ENCODE measurements at regions not wholly inside any gene's neighbourhood (a gene's known extent, or its start where the extent isn't known, plus 50 kb on each side); places are given as distances from the start of the nearest gene placed in this dataset.
"Not testable (repeated sequence)": the region's sequence is repeated elsewhere in the genome, so short reads cannot be mapped to it uniquely, and the experiment has no call there.

DNA sequence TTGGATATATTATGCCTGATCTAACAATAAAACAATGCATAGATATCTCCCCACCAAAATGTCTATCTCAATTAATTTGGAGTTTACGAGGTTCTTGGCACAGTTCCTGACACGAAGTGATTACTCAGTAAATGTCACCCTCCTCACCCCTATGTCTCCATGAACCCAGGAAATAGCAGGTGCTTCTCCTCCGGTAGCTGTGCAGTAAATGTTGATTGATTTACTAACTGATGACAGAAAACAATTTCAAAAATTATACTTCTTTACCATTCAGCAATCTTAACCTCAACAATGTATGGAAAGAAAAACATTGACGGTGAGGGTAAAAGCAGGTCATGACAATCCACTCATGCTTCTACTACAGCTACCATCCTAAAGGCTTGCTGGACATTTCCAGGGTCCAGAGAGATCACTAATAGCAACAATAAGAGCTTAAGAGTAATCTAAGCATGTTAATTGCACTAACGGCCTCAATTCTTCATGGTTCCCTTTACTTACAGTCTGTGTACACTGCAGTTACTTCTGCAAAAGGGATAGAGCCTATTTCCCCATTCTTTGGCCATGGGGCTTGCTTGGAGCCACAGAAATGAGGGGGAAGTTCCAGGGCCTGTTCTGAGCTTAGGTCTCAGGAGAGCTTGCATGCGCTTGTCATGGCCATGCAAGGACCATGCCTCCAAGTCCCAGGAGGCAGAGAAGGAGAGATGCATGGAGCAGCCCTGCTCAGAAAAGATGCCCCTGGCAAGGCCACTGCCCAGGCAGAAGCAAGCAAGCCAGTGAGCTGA is 222.6 kb downstream of the ATP6V0E2 start:
- DNase-seq (ENCODE audit: low read depth in 4 of 4, low spot score in 2 of 4) = not testable (repeated sequence)

DNA sequence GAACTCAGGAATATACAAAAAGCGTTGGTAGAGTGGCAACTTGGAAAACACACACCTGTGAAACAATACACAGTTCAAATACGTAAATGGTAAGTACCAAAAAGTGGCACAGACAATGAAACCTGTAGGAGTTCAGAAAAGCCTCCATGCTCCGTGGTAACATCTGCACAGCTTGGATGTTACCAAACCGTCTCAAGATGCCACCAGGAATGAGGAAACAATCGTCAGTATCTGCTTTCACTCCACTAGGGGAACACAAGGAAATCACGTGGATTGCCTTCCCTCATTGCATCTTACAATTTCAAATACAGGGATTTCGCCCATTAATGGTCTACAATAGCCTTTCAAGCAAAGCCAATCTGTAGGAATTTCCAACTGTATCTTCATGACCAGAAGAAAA is 224.6 kb upstream of the LRRC61 start:
- DNase-seq (ENCODE audit: low read depth in 4 of 4, low spot score in 2 of 4) = not testable (repeated sequence)

DNA sequence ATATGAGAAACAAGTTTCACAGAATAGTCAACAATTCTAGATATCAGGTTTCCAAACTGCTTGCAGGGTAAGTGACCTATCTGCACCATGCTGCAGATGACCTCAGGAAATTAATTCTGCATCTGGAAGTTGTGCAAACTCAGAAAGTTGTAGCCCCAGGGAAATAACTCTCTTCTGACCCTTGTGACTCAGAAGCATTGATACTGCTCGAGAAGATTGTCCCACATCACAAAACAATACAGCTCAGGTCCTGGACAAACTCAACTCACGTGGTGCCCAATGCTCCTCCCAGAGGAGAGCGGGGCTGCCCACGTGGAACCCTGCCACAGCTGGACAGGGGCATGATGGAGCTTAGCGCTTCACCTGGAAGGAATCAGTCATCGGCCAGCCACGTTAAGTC is 221.9 kb upstream of the LRRC61 start:
- not testable (repeated sequence) for DNase-seq (ENCODE audit: low read depth in 4 of 4, low spot score in 2 of 4)

DNA sequence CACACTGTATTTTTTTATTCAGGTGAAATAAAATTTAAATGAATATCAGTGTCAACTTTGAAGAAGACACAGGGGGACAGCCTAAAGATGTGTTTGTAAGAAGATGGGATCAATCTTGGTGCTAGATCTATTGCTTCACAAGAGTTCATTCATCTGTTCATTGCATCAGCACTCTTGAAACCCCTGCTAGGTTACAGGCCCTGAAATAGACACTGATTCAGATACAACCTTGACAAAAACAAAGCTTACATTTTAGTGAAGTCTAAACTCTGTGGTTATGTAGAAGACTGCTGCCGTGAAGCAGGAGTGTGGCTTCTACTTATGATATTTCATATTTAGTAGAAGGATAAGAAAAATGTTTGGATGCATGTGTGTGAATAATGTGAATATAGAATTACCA is 215.9 kb upstream of the LRRC61 start:
- DNase-seq (ENCODE audit: low read depth in 4 of 4, low spot score in 2 of 4) = not testable (repeated sequence)

DNA sequence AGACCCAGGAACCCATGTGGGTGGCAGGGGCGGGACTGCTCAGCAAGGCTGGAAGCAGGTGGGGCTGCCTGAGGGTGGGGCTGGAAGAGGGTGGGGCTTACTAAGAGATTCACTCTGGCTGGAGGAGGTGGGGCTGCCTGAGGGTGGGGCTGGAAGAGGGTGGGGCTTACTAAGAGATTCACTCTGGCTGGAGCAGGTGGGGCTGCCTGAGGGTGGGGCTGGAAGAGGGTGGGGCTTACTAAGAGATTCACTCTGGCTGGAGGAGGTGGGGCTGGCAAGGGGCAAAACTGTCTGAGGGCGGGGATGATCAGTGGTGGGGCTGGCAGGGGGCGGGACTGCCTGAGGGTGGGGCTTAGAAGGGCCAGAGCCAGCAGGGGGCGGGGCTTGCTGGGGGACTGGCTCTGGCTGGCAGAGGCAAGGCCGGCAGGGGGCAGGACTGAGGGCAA is 212.8 kb upstream of the LRRC61 start:
- DNase-seq (ENCODE audit: low read depth in 4 of 4, low spot score in 2 of 4) = not testable (repeated sequence)

DNA sequence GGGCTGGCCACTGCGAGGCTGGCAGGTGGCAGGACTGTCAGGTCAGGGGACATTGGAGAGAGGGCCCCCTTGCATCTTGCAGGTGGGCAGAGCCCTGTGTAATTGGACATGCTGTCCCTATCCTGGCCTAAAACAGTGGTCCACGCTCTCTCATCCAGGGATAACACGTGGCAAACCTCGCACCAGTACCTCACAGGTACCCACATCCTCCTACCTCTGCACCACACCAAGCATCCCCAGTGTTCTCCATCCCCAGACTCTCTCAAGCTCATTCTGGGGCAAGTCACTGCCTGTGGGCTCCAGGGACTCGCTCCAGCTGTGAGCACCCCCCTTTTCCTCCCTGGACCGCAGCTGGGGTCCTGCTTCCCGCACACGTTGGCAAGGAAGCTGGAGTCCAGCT is 212.3 kb upstream of the LRRC61 start:
- not testable (repeated sequence) for DNase-seq (ENCODE audit: low read depth in 4 of 4, low spot score in 2 of 4)

DNA sequence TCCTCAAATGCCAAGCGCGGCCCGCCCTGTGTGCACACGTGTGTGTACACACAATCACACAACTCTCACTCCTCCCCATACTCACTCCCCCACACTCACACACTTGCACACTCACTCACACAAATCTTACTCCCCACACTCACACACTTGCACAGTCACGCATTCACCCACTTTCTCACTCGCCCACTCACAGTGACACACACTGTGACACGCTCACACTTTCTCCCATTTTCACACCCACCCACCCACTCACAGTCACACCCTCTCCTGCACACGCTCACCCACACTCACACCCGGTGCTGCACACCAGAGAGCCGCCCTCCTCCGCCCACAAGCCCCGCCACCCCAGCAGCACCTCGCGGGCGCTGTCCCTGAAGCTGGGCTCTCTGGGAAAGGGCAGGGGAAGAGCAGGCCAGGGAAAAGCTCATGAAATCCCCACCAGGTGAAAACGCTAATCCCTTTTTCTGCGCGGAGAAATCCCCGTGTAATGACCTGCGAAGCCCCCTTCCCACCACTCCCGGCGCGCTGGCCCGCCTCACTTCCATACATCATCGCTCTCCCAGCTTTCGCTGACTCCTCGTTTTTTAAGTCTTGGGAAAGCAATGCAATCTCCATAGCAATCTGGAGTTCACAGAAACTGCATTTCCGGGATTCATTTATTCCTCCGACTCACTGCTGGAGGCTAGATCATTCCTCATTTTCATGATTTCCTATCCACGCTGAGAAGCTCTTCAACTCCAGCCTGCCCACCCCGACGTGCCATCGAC is 211.6 kb upstream of the LRRC61 start:
- DNase-seq (ENCODE audit: low read depth in 4 of 4, low spot score in 2 of 4) = not testable (repeated sequence)

DNA sequence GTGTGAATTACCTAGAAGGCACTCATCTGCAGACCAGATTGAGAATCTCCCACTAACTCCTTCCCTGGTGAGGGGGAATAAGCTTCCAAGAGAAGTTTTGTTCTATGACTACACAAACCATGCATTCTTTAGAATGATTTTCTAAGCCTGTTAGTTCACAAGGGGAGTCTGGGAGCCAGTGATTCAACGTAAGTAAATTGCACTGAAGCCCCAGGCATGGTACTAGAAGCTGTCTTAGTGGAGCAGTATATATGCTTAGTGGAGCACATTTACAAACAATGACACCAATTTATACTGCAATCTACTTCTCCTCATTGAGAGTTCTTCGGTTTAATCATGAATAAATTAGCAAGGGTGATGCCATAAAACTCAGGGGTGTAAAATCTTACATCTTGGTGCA is 209.9 kb upstream of the LRRC61 start:
- DNase-seq (ENCODE audit: low read depth in 4 of 4, low spot score in 2 of 4) = not testable (repeated sequence)

DNA sequence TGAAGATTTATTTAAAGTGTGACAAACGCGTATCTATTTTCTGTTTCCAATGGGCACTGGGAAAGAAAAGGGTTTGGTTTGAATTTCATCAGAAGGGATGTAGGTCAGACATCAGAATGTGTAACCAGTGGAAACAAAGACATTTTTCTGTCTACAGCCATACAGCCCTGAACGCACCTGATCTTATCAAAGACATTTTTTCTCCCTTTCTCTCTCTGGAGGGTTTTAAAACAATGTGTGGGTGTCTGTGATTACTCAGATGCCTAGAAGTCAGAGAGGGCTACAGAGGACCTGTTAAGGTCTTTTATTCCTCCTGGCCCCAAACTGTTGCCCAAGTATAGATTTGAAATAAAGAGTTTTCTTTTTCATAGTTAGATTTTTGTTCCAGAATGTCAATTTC is 208.6 kb upstream of the LRRC61 start:
- not testable (repeated sequence) for DNase-seq (ENCODE audit: low read depth in 4 of 4, low spot score in 2 of 4)

DNA sequence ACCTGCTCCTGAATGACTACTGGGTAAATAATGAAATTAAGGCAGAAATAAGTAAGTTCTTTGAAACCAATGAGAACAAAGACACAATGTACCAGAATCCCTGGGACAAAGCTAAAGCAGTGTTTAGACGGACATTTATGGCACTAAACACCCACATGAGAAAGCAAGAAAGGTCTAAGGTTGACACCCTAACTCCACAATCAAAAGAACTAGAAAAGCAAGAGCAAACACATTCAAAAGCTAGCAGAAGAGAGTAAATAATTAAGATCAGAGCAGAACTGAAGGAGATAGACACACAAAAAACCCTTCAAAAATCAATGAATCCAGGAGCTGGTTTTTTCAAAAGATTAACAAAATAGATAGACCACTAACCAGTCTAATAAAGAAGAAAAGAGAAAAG is 203.2 kb upstream of the LRRC61 start:
- not testable (repeated sequence) for DNase-seq (ENCODE audit: low read depth in 4 of 4, low spot score in 2 of 4)

DNA sequence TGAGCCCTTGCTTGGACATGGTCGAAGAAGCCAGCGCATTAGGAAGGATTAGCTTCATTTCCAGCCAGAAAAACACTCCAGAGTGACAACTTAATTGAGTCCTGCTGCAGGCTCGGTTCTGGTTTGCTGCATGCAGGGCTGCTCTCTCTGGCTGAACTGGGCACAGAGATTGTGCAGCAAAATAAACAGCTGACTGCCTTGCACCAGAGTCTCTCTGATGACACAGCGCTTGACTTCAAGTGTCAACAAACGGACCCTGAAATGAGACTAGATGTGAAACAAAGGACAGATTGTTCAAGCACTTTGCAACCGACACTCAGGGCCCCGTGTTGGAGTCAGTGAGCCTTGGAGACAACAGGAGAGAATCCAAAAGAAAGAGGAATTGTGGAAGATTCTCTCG is 197.3 kb upstream of the LRRC61 start:
- DNase-seq (ENCODE audit: low read depth in 4 of 4, low spot score in 2 of 4) = peak in 1 of 4 donors; percentile 2

DNA sequence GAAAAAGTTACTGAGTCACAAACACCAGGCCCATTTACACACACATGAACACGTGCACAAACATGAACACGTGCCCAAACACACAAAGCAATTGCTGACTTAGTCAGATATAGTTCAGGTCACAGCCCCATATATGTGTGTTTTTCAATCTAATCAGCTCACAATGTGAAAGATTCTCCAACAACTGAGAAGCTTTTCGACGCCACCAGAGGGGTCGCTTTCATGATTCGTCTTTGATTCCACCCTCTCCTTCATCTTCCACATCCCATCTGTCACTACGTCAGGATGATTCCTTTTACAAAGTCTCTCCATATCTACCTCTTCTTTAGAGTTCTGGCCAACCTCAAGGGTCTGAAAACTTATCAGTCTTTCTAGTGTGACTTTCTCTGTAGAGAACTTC is 188.7 kb upstream of the LRRC61 start:
- DNase-seq (ENCODE audit: low read depth in 4 of 4, low spot score in 2 of 4) = not testable (repeated sequence)

DNA sequence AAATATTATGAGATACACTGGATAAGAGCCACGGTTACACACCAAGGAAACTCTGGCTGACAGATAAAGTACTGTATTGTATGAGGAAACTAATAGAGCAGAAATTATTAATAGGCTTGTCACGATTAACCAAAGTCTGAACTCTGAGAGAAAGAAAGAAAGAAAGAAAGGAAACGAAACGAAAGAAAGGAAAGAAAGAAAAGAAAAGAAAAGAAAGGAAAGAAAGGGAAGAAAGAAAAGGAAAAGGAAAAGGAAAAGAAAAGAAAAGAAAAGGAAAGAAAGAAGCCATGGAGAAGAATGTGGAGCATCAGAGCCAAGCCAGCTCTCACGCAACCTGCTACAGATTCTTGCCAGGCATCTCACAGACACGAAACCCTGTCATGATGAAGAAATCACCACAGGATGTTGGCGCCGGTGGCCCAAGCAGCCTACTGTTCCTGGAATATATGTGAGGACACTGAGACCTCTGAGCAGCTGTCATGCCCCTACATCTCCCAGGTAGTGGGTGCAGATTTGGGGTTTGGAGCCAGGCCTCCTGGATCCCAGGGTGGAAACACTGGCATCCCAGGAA is 187.4 kb upstream of the LRRC61 start:
- DNase-seq (ENCODE audit: low read depth in 4 of 4, low spot score in 2 of 4) = not testable (repeated sequence)

DNA sequence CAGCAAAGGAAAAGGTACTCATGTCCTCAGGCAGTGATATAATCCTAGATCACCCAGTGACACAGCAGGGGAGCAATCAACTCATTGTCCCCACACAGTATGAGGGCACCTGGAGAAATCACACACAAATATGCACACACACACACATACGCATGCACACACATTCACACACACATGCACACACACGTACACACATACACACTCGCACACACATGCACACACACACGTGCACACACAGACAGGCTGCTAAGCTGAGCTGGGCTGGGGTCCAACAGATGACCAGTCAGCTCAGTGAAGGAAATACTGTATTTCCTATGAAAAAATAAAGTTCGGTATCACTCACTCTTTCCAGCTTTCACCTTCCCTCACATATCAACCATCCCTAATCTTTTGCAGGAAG is 183.3 kb upstream of the LRRC61 start:
- DNase-seq (ENCODE audit: low read depth in 4 of 4, low spot score in 2 of 4) = not testable (repeated sequence)

DNA sequence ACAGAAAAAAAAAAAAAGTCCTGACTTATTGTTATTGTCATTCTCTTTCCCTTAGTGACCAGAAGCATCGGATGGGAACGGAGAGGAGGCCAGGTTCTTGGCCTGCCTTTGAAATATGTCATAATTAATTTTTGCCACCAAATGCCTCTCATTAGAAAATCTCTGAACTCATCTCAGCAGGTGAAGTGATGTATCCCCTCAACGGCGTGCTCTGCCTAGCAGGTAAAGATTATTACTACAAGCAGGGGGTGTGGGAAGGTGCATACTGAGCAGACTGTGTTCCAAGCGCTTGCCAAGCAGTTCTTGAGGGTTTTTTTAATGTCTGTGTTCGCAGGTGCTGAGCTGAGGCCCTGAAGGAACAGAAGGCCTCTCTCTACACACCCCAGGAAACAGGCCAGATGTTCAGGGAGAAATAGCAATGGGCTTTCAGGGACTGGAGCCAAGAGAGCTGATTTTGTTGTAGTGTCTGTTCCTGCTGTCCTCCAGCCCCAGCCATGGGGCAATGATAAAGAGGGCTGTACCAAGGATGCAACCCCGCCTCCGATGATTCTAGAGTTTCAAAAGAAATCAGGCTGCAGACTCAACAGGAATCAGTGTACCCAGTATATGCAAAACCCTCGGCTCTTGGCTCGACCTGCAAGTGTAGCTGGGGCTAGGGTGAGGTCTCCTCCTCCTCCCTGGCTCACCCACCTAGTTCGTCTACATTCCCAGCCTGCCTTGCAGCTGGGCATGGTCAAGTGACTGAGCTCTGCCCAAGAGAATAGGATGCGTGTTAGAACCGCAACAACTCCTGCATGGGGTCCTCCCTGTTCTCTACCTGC is 181.4 kb upstream of the LRRC61 start:
- DNase-seq (ENCODE audit: low read depth in 4 of 4, low spot score in 2 of 4) = not testable (repeated sequence)

DNA sequence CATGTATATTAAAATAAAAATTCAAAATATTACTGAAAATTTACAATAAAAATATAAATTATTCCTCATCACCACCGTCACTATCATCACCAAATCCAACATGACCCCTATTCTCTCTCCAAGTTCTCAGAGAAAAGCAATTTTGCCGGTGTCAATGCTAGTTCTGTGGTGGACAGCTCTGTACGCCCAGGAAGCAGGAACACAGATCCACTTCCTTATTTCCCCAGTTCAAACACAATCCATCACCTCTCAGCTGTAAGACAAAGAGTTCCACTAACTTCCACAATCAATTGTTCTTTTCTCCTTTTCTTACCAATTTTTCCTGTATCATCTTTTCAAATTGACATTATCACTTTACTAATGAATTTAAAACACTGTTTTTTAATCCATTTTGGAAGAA is 177.0 kb upstream of the LRRC61 start:
- not testable (repeated sequence) for DNase-seq (ENCODE audit: low read depth in 4 of 4, low spot score in 2 of 4)

DNA sequence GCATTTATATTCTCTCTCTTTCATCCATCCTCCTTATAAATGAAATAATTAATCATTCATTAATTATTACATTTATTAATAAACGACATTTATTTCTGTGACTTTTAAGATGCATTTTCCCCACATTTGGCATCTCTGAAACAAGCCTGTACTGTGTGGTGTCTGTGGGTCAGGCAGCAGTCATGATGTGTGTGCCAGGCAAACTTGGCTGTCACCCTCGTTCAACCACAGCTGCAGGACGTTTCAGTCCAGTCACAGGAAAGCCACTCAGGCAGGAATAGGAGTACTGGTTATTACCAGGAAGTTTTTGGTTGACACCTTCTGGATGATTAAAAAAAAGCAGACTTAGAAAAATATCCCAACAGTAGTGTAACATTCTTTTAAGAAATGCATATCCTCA is 175.6 kb upstream of the LRRC61 start:
- DNase-seq (ENCODE audit: low read depth in 4 of 4, low spot score in 2 of 4) = not testable (repeated sequence)

DNA sequence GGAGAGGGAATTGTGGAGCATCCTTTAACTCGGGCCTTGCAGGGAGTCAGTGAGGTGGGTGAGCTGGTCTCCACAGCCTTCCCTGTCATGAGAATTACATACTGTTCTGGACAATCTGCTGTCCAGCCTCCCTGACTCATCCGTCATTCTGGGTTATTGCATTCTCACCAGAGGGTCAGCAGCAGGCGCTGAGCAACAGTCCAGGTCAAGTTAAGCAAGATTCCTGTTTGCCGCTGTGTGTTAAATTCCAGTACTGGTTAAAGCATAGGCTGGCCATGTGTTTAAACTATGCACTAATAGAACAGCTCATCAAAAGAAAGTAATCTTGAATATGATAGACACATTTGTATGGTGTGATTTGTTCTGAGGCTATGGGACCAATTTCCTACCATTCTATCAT is 167.1 kb upstream of the LRRC61 start:
- DNase-seq (ENCODE audit: low read depth in 4 of 4, low spot score in 2 of 4) = not testable (repeated sequence)

DNA sequence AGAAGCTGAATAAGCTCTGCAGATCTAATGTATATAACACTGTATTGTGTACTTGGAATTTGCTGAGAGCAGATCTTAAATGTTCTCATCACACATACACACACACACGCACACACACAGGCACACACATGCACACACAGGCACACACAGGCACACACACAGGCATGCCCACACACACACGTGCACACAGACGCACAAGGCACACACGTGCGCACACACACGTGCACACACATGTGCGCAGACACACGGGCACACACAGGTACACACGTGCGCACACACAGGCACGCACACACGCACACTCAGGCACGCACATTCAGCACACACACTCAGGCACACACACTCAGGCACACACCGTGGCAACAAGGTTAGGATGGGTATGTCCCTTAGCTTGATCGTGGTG is 164.5 kb upstream of the LRRC61 start:
- not testable (repeated sequence) for DNase-seq (ENCODE audit: low read depth in 4 of 4, low spot score in 2 of 4)

DNA sequence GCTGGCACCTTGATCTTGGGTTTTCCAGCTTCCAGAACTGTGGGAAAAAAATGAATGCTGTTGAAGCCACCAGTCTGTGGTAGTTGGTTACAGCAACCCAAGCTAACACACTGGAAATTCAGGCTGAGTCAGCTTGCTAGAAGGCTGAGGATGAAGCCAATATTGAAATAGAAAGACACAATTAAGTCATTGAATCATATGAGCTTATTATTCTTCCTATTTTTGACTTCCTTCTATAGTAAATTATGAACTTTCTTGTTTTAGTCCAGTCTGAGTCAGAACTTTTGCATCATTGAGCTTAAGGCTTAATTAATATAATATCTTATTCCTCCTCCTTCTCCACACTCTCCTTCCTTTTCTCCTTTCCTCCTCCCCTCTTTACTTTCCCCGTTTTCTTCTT is 153.6 kb upstream of the LRRC61 start:
- not testable (repeated sequence) for DNase-seq (ENCODE audit: low read depth in 4 of 4, low spot score in 2 of 4)
